PFSK-1 (cell line): ENCODE measurements at regions not wholly inside any gene's neighbourhood (a gene's known extent, or its start where the extent isn't known, plus 50 kb on each side); places are given as distances from the start of the nearest gene placed in this dataset.

Source experiments
- FOXP2 ChIP-seq: optimal IDR thresholded peaks from 2 replicates; pipeline ENCODE3; 2011; ENCODE audit warnings: borderline replicate concordance, control low read depth, inconsistent platforms; ENCODE audit not compliant: insufficient read depth; ENCODE audit errors: extremely low read length, extremely low read depth
- POLR2AphosphoS5 ChIP-seq: IDR thresholded peaks from 2 replicates; pipeline ENCODE4 v1.6.1; 2012; ENCODE audit warnings: low read depth, mild to moderate bottlenecking, control low read depth, low read length, moderate library complexity
- REST ChIP-seq, 2 experiments: IDR thresholded peaks; 2 replicates each; pipeline versions ENCODE4 v1.6.1 to v1.8.0; 2011 to 2012; ENCODE audit warnings: low read depth in 2 of 2, low read length in 2 of 2, control low read depth in 1 of 2, inconsistent platforms in 1 of 2, mild to moderate bottlenecking in 1 of 2, moderate library complexity in 1 of 2; ENCODE audit not compliant: insufficient read depth in 1 of 2
- SIN3A ChIP-seq: IDR thresholded peaks from 2 replicates; pipeline ENCODE4 v1.6.1; 2012; ENCODE audit warnings: mild to moderate bottlenecking, low read length, moderate library complexity, borderline replicate concordance; ENCODE audit not compliant: insufficient read depth
- TAF1 ChIP-seq: IDR thresholded peaks from 2 replicates; pipeline ENCODE4 v1.6.1; 2012; ENCODE audit warnings: low read length, control low read depth, borderline replicate concordance; ENCODE audit not compliant: insufficient read depth

- no peak for TF ChIP-seq POLR2AphosphoS5
- no peak for TF ChIP-seq TAF1
- TF ChIP-seq REST (IDR thresholded peaks at IDR 0.05; ENCODE audit: insufficient read depth in 1 of 2, low read depth in 2 of 2, low read length in 2 of 2), result no peak
- TF ChIP-seq SIN3A, result no peak
- TF ChIP-seq FOXP2, result no peak
Measured at GRCh38 chr15:53434174-53434678, 325.2 kb downstream of the WDR72 start.
